Uterus (tissue), 3 donors: ENCODE measurements at regions not wholly inside any gene's neighbourhood (a gene's known extent, or its start where the extent isn't known, plus 50 kb on each side); places are given as distances from the start of the nearest gene placed in this dataset.

Experiments
- DNase-seq, 2 donors: peaks; one replicate each; pipeline ENCODE4 v3.0.0-alpha.2; 2019 to 2020
- H3K27ac ChIP-seq, 2 donors: fragments of 200-600 bp; sonication (generic); 1 replicate in 1 of 2; 2 replicates in 1 of 2; pipeline ENCODE4 v1.5.1; 2016 to 2018
- H3K27me3 ChIP-seq, 2 donors: fragments of 200-600 bp; sonication (generic); one replicate each; pipeline ENCODE4 v1.5.1; 2018 to 2019; ENCODE audit warnings: control low read depth in 1 of 2
- H3K36me3 ChIP-seq, 2 donors: fragments of 200-600 bp; sonication (generic); one replicate each; pipeline ENCODE4 v1.5.1; 2019; ENCODE audit warnings: control low read depth in 1 of 2
- H3K4me1 ChIP-seq, 2 donors: fragments of 200-600 bp; sonication (generic); one replicate each; pipeline ENCODE4 v1.5.1; 2018 to 2019; ENCODE audit warnings: control low read depth in 1 of 2
- H3K4me3 ChIP-seq, 2 donors: fragments of 200-600 bp; sonication (generic); 1 replicate in 1 of 2; 2 replicates in 1 of 2; pipeline ENCODE4 v1.5.1; 2018 to 2019; ENCODE audit warnings: mild to moderate bottlenecking in 1 of 2
- H3K9me3 ChIP-seq, 2 donors: fragments of 200-600 bp; sonication (generic); one replicate each; pipeline ENCODE4 v1.5.1; 2019; ENCODE audit warnings: control low read depth in 1 of 2
- CTCF ChIP-seq, 4 experiments: fragments of 200-600 bp in 2 of 4; fragments of 450-650 bp in 2 of 4; sonication (generic) in 2 of 4; IDR thresholded peaks; one replicate each; pipeline ENCODE4 v1.5.1; 2016 to 2019; ENCODE audit warnings: antibody characterized with exemption in 4 of 4, mild to moderate bottlenecking in 2 of 4, moderate library complexity in 1 of 4
- POLR2A ChIP-seq, 2 donors: fragments of 450-650 bp; IDR thresholded peaks; one replicate each; pipeline ENCODE4 v1.6.1; 2016; ENCODE audit warnings: antibody characterized with exemption in 2 of 2, mild to moderate bottlenecking in 1 of 2, moderate library complexity in 1 of 2
- intact Hi-C: fragments of 100-400 bp; cut with DNase I; formaldehyde crosslinking; loops from one replicate; pipeline ENCODE4 v1.15.1; 2023; ENCODE audit warnings: low total_unique reads
- donor health status: DM: yes; HTN: yes; CAD: no.

- no peaks in the 10 kb centered on the region for H3K36me3 ChIP-seq
- no peaks in the 10 kb centered on the region for H3K4me1 ChIP-seq
- no peaks in the 10 kb centered on the region for H3K27me3 ChIP-seq
- DNase-seq: no peak
- no peak overlapping the region for H3K27ac ChIP-seq
- no peaks in the 10 kb centered on the region for H3K9me3 ChIP-seq
- no peak overlapping the region for H3K4me3 ChIP-seq
- TF ChIP-seq CTCF (IDR thresholded peaks at IDR 0.05) (no peak), POLR2A (IDR thresholded peaks at IDR 0.05) (no peak)
- intact Hi-C loops: loop anchor here (5.0 kb wide), 1 partner anchor 719 kb away; no protein-coding TSS in a partner anchor
These were observed 558.8 kb upstream of the ADAMTS9 start for GRCh38 chr3:65246561-65246960.

GRCh38 chr3:65245133-65246063 is 557.6 kb upstream of the ADAMTS9 start:
- Histone ChIP-seq H3K4me1 (no peaks in the 10 kb centered on the region), H3K36me3 (no peaks in the 10 kb centered on the region), H3K27me3 (no peaks in the 10 kb centered on the region), H3K27ac (no peak overlapping the region), H3K9me3 (no peaks in the 10 kb centered on the region), H3K4me3 (no peak overlapping the region)
- no peak for TF ChIP-seq POLR2A (IDR thresholded peaks at IDR 0.05)
- peak; percentile 53 to 67 (median 60) for TF ChIP-seq CTCF (IDR thresholded peaks at IDR 0.05)
- intact Hi-C loops: loop anchor here (5.0 kb wide), 1 partner anchor 718 kb away; no protein-coding TSS in a partner anchor
- peak in 1 of 2 donors; percentile 13 for DNase-seq

DNA sequence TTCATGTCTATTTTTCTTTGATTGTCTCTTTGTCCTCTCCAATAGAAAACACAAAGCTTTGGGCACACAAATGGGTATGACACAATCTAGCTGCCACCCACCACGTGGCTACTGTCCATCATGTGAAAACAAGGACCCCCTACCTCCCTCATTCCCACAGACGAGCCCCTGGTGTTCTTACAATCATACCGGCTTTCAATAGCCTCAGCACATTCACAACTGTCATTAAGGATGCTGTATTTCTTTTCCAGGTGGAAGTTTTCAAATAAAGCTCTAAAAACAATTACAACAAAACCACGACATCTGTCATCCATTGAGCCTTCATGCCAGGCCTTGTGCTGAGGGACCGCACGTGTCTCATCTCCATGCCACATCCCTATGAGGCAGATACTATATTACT is 552.6 kb upstream of the ADAMTS9 start:
- DNase-seq: no peak
- no peak overlapping the region for H3K4me3 ChIP-seq
- no peaks in the 10 kb centered on the region for H3K36me3 ChIP-seq
- H3K4me1 ChIP-seq: no peaks in the 10 kb centered on the region
- TF ChIP-seq POLR2A (IDR thresholded peaks at IDR 0.05) (no peak), CTCF (IDR thresholded peaks at IDR 0.05) (no peak)
- no peak overlapping the region for H3K27ac ChIP-seq
- H3K9me3 ChIP-seq: no peaks in the 10 kb centered on the region
- no peaks in the 10 kb centered on the region for H3K27me3 ChIP-seq
- intact Hi-C loops: no loop called here

DNA sequence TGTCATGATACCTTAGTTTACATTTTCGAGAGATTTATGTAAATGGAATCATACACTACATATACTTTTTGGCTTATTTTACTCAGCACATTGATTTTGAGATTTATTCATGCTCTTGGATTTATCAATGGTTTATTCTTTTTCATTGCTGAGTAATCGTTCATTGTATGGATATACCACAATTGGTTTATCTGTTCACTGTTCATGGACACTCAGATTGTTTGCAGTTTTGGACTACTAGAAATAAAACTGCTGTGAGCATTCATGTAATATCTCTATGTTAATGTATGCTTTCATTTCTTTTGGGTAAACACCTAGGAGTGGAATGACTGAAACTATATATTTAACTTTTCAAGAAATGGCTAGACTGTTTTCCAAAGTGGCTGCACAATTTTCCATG is 550.9 kb upstream of the ADAMTS9 start:
- no peak for DNase-seq
- Histone ChIP-seq H3K4me3 (no peak overlapping the region), H3K4me1 (no peaks in the 10 kb centered on the region), H3K9me3 (no peaks in the 10 kb centered on the region), H3K27ac (no peak overlapping the region), H3K36me3 (no peaks in the 10 kb centered on the region), H3K27me3 (no peaks in the 10 kb centered on the region)
- intact Hi-C loops: no loop called here
- TF ChIP-seq POLR2A (IDR thresholded peaks at IDR 0.05) (no peak), CTCF (IDR thresholded peaks at IDR 0.05) (no peak)

- no peaks in the 10 kb centered on the region for H3K36me3 ChIP-seq
- no peaks in the 10 kb centered on the region for H3K4me1 ChIP-seq
- DNase-seq: no peak
- no peaks in the 10 kb centered on the region for H3K9me3 ChIP-seq
- no peak for TF ChIP-seq POLR2A (IDR thresholded peaks at IDR 0.05)
- no peak for TF ChIP-seq CTCF (IDR thresholded peaks at IDR 0.05)
- H3K27ac ChIP-seq: no peak overlapping the region
- H3K27me3 ChIP-seq: no peaks in the 10 kb centered on the region
- no peak overlapping the region for H3K4me3 ChIP-seq
- intact Hi-C loops: loop anchor here (5.0 kb wide), 1 partner anchor 472 kb away; no protein-coding TSS in a partner anchor
These were observed 546.7 kb upstream of the ADAMTS9 start for GRCh38 chr3:65234499-65234898.
